ENCODE measurements at regions not wholly inside any gene's neighbourhood (a gene's known extent, or its start where the extent isn't known, plus 50 kb on each side); places are given as distances from the start of the nearest gene placed in this dataset.

GRCh38 chr1:82799261-82799660 lies 998.5 kb downstream of the ADGRL2 start:
- no peak overlapping the region for H3K4me3 ChIP-seq
- TF ChIP-seq, protein P1, sequence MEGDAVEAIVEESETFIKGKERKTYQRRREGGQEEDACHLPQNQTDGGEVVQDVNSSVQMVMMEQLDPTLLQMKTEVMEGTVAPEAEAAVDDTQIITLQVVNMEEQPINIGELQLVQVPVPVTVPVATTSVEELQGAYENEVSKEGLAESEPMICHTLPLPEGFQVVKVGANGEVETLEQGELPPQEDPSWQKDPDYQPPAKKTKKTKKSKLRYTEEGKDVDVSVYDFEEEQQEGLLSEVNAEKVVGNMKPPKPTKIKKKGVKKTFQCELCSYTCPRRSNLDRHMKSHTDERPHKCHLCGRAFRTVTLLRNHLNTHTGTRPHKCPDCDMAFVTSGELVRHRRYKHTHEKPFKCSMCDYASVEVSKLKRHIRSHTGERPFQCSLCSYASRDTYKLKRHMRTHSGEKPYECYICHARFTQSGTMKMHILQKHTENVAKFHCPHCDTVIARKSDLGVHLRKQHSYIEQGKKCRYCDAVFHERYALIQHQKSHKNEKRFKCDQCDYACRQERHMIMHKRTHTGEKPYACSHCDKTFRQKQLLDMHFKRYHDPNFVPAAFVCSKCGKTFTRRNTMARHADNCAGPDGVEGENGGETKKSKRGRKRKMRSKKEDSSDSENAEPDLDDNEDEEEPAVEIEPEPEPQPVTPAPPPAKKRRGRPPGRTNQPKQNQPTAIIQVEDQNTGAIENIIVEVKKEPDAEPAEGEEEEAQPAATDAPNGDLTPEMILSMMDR (IDR thresholded peaks at IDR 0.05) = no peak
- TF ChIP-seq POLR2A (IDR thresholded peaks at IDR 0.05) = no peak
- no peak for TF ChIP-seq POLR2AphosphoS5 (IDR thresholded peaks at IDR 0.05)
- no peak for TF ChIP-seq EP300 (IDR thresholded peaks at IDR 0.05)
- peaks cover 0 to 7% (median 0%) of the 10 kb centered on the region in 4 donors for H3K9me3 ChIP-seq
- no peaks in the 10 kb centered on the region for H3K27me3 ChIP-seq
- no peaks in the 10 kb centered on the region for H3K36me3 ChIP-seq
- H3K27ac ChIP-seq = no peak overlapping the region
- DNase-seq = no peak
- no peaks in the 10 kb centered on the region for H3K4me1 ChIP-seq
- intact Hi-C loops (cut with DNase I; ENCODE audit: low total_unique reads) = no loop called here
- 57 to 96% (median 89%) methylated on average over 1 of the region's 1 CpG for whole genome bisulfite sequencing, 5 donors

GRCh38 chr1:82795508-82796149 lies 994.9 kb downstream of the ADGRL2 start:
- TF ChIP-seq POLR2A (IDR thresholded peaks at IDR 0.05) (no peak), EP300 (IDR thresholded peaks at IDR 0.05) (no peak), POLR2AphosphoS5 (IDR thresholded peaks at IDR 0.05) (no peak)
- TF ChIP-seq, protein P1 (IDR thresholded peaks at IDR 0.05) = no peak
- Histone ChIP-seq H3K36me3 (no peaks in the 10 kb centered on the region), H3K9me3 (peaks cover 0 to 12% (median 3%) of the 10 kb centered on the region in 4 donors), H3K27me3 (no peaks in the 10 kb centered on the region), H3K4me1 (no peaks in the 10 kb centered on the region), H3K4me3 (no peak overlapping the region), H3K27ac (no peak overlapping the region)
- intact Hi-C loops (cut with DNase I; ENCODE audit: low total_unique reads) = no loop called here
- no peak for DNase-seq
- WGBS, 5 donors = 81 to 97% (median 82%) methylated on average over 3 of the region's 3 CpGs

DNA sequence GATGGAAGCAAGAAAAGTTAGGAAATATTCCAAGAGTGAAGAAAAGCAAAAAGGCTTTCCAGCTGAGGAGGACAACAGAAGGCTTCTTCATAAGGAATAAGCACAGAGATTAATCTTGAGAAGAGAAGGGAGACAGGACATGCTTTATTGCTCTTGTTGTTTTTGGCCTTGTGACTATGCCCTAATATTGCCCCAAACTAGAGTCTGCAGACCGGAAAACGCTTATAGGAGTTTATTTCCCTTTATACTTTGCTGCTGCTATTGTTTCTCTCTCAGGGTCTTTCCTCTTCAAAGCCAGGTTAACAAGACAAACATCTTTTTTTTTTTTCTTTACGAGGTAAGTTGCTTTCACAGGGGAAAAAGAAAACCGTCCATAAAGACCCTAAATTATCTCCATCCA lies 991.4 kb downstream of the ADGRL2 start:
- TF ChIP-seq POLR2AphosphoS5 (IDR thresholded peaks at IDR 0.05) = no peak
- no peak for TF ChIP-seq EP300 (IDR thresholded peaks at IDR 0.05)
- TF ChIP-seq, protein P1 (IDR thresholded peaks at IDR 0.05) = no peak
- TF ChIP-seq POLR2A (IDR thresholded peaks at IDR 0.05) = no peak
- no peak for DNase-seq
- H3K4me1 ChIP-seq = no peaks in the 10 kb centered on the region
- H3K36me3 ChIP-seq = no peaks in the 10 kb centered on the region
- 64 to 76% (median 71%) methylated on average over 4 of the region's 4 CpGs for WGBS, 5 donors
- intact Hi-C loops (cut with DNase I; ENCODE audit: low total_unique reads) = no loop called here
- no peak overlapping the region for H3K4me3 ChIP-seq
- peaks cover 0 to 10% (median 7%) of the 10 kb centered on the region in 4 donors for H3K9me3 ChIP-seq
- H3K27ac ChIP-seq = no peak overlapping the region
- no peaks in the 10 kb centered on the region for H3K27me3 ChIP-seq

DNA sequence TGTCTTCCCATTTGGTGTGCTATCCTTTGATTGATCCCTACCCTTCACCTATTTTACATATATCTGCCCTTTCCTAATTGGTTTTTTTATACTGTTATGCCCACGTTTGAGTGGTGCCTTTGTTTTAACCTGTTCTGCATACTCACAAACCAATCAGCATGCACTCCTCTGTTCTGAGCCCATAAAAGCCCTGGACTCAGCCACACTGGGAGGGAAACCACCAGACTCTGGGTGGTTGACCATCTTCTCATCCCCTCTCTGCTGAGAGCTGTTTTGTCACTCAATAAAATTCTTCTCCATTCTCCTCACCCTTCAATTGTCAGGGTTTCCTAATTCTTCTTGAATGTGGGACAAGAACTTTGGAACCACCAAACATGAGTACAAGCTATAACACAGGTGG lies 989.8 kb downstream of the ADGRL2 start:
- H3K9me3 ChIP-seq = peaks cover 0 to 10% (median 7%) of the 10 kb centered on the region in 4 donors
- no peak overlapping the region for H3K4me3 ChIP-seq
- 60 to 79% (median 72%) methylated on average over 1 of the region's 1 CpG for WGBS, 5 donors
- intact Hi-C loops (cut with DNase I; ENCODE audit: low total_unique reads) = no loop called here
- no peaks in the 10 kb centered on the region for H3K4me1 ChIP-seq
- no peaks in the 10 kb centered on the region for H3K27me3 ChIP-seq
- TF ChIP-seq EP300 (IDR thresholded peaks at IDR 0.05) (no peak), POLR2AphosphoS5 (IDR thresholded peaks at IDR 0.05) (no peak), POLR2A (IDR thresholded peaks at IDR 0.05) (no peak)
- TF ChIP-seq, protein P1 (IDR thresholded peaks at IDR 0.05) = no peak
- DNase-seq = no peak
- H3K27ac ChIP-seq = no peak overlapping the region
- H3K36me3 ChIP-seq = no peaks in the 10 kb centered on the region

All from stomach (tissue), 8 donors.